ENCODE measurements at regions not wholly inside any gene's neighbourhood (a gene's known extent, or its start where the extent isn't known, plus 50 kb on each side); places are given as distances from the start of the nearest gene placed in this dataset.

GRCh38 chr6:66435321-66435720, 728.3 kb upstream of the EYS start:
- Histone ChIP-seq H3K27me3 (no peaks in the 10 kb centered on the region), H3K4me1 (no peaks in the 10 kb centered on the region), H3K9me3 (no peaks in the 10 kb centered on the region), H3K4me3 (no peak overlapping the region), H3K27ac (no peak overlapping the region), H3K36me3 (no peaks in the 10 kb centered on the region)
- no peak for DNase-seq (ENCODE audit: low spot score)
- no peak for TF ChIP-seq CTCF (IDR thresholded peaks at IDR 0.05)

GRCh38 chr6:66429210-66429609, 722.2 kb upstream of the EYS start:
- no peak for DNase-seq (ENCODE audit: low spot score)
- no peak overlapping the region for H3K27ac ChIP-seq
- TF ChIP-seq CTCF (IDR thresholded peaks at IDR 0.05), result no peak
- no peaks in the 10 kb centered on the region for H3K9me3 ChIP-seq
- no peaks in the 10 kb centered on the region for H3K36me3 ChIP-seq
- no peaks in the 10 kb centered on the region for H3K27me3 ChIP-seq
- no peaks in the 10 kb centered on the region for H3K4me1 ChIP-seq
- H3K4me3 ChIP-seq, result no peak overlapping the region

GRCh38 chr6:66423047-66423446, 716.0 kb upstream of the EYS start:
- H3K4me3 ChIP-seq, result no peak overlapping the region
- TF ChIP-seq CTCF (IDR thresholded peaks at IDR 0.05), result no peak
- no peak for DNase-seq (ENCODE audit: low spot score)
- no peaks in the 10 kb centered on the region for H3K27me3 ChIP-seq
- H3K36me3 ChIP-seq, result no peaks in the 10 kb centered on the region
- H3K9me3 ChIP-seq, result no peaks in the 10 kb centered on the region
- H3K4me1 ChIP-seq, result no peaks in the 10 kb centered on the region
- H3K27ac ChIP-seq, result no peak overlapping the region

- no peak for DNase-seq (ENCODE audit: low spot score)
- no peak overlapping the region for H3K27ac ChIP-seq
- TF ChIP-seq CTCF (IDR thresholded peaks at IDR 0.05), result no peak
- H3K4me3 ChIP-seq, result no peak overlapping the region
- H3K27me3 ChIP-seq, result no peaks in the 10 kb centered on the region
- no peaks in the 10 kb centered on the region for H3K9me3 ChIP-seq
- H3K36me3 ChIP-seq, result no peaks in the 10 kb centered on the region
- no peaks in the 10 kb centered on the region for H3K4me1 ChIP-seq
Observed at GRCh38 chr6:66421570-66421969, 714.5 kb upstream of the EYS start.

GRCh38 chr6:66418906-66419305, 711.9 kb upstream of the EYS start:
- Histone ChIP-seq H3K4me1 (no peaks in the 10 kb centered on the region), H3K4me3 (no peak overlapping the region), H3K36me3 (no peaks in the 10 kb centered on the region), H3K27ac (no peak overlapping the region), H3K9me3 (no peaks in the 10 kb centered on the region), H3K27me3 (no peaks in the 10 kb centered on the region)
- DNase-seq (ENCODE audit: low spot score), result no peak
- no peak for TF ChIP-seq CTCF (IDR thresholded peaks at IDR 0.05)

GRCh38 chr6:66403966-66404365, 696.9 kb upstream of the EYS start:
- DNase-seq (ENCODE audit: low spot score), result no peak
- no peak for TF ChIP-seq CTCF (IDR thresholded peaks at IDR 0.05)
- H3K36me3 ChIP-seq, result no peaks in the 10 kb centered on the region
- H3K9me3 ChIP-seq, result no peaks in the 10 kb centered on the region
- H3K27me3 ChIP-seq, result no peaks in the 10 kb centered on the region
- H3K27ac ChIP-seq, result no peak overlapping the region
- no peak overlapping the region for H3K4me3 ChIP-seq
- no peaks in the 10 kb centered on the region for H3K4me1 ChIP-seq

Measured in right atrium auricular region (tissue), 2 donors.